ENCODE measurements at regions not wholly inside any gene's neighbourhood (a gene's known extent, or its start where the extent isn't known, plus 50 kb on each side); places are given as distances from the start of the nearest gene placed in this dataset.

DNA sequence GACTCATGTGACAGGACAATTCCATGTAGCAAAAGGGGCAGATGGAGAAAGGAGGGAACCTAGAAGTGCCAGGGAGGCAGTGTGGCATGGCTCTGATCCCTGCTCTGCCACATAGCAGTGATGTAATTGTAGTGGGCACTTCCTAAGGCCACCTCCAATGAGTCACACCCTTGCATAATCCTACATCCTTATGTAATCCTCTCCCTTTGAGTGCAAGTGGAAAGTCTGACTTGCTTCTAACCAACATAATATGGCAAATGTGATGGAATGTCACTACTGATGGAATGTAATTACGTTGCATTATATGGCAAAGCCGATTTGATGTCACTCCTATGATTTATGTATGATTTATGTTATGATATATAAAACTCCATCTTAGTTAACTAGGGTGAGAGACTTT, 72.9 kb upstream of the ATP2C1 start:
- no peak overlapping the region for H3K4me3 Mint-ChIP-seq (ENCODE audit: unreplicated experiment)
- H3K9me3 Mint-ChIP-seq (ENCODE audit: low read depth) = no peaks in the 10 kb centered on the region
- H3K36me3 Mint-ChIP-seq (ENCODE audit: low read depth) = no peaks in the 10 kb centered on the region
- DNase-seq (ENCODE audit: low spot score) = no peak
- peaks cover 29% of the 10 kb centered on the region for H3K27me3 Mint-ChIP-seq (ENCODE audit: low read depth)
- no peaks in the 10 kb centered on the region for H3K4me1 Mint-ChIP-seq (ENCODE audit: low read depth)
- TF ChIP-seq, protein P1, sequence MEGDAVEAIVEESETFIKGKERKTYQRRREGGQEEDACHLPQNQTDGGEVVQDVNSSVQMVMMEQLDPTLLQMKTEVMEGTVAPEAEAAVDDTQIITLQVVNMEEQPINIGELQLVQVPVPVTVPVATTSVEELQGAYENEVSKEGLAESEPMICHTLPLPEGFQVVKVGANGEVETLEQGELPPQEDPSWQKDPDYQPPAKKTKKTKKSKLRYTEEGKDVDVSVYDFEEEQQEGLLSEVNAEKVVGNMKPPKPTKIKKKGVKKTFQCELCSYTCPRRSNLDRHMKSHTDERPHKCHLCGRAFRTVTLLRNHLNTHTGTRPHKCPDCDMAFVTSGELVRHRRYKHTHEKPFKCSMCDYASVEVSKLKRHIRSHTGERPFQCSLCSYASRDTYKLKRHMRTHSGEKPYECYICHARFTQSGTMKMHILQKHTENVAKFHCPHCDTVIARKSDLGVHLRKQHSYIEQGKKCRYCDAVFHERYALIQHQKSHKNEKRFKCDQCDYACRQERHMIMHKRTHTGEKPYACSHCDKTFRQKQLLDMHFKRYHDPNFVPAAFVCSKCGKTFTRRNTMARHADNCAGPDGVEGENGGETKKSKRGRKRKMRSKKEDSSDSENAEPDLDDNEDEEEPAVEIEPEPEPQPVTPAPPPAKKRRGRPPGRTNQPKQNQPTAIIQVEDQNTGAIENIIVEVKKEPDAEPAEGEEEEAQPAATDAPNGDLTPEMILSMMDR (IDR thresholded peaks at IDR 0.05) = no peak
- no peak overlapping the region for H3K27ac Mint-ChIP-seq (ENCODE audit: unreplicated experiment)

DNA sequence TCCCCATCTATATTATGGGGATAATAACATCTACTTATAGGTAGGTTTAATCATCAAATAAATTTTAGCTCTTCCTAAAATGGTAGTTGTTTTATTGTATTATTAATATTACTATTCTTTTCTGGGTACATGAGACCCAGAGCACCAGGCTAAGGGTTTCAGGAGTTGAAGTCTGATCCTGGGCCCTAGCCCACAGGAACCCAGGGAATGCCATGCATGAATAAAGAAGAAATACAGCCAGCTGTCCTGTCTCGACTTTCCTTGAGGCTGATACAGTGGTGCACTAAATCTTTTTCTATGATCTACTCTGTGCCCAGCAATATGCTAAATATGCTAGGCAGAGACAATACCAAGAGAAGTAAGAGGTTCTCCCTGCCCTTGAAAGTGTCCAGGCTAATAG, 72.1 kb upstream of the ATP2C1 start:
- no peak overlapping the region for H3K27ac Mint-ChIP-seq (ENCODE audit: unreplicated experiment)
- peaks cover 29% of the 10 kb centered on the region for H3K27me3 Mint-ChIP-seq (ENCODE audit: low read depth)
- no peaks in the 10 kb centered on the region for H3K9me3 Mint-ChIP-seq (ENCODE audit: low read depth)
- H3K36me3 Mint-ChIP-seq (ENCODE audit: low read depth) = no peaks in the 10 kb centered on the region
- no peak for DNase-seq (ENCODE audit: low spot score)
- H3K4me1 Mint-ChIP-seq (ENCODE audit: low read depth) = no peaks in the 10 kb centered on the region
- H3K4me3 Mint-ChIP-seq (ENCODE audit: unreplicated experiment) = no peak overlapping the region
- TF ChIP-seq, protein P1 (IDR thresholded peaks at IDR 0.05) = no peak

DNA sequence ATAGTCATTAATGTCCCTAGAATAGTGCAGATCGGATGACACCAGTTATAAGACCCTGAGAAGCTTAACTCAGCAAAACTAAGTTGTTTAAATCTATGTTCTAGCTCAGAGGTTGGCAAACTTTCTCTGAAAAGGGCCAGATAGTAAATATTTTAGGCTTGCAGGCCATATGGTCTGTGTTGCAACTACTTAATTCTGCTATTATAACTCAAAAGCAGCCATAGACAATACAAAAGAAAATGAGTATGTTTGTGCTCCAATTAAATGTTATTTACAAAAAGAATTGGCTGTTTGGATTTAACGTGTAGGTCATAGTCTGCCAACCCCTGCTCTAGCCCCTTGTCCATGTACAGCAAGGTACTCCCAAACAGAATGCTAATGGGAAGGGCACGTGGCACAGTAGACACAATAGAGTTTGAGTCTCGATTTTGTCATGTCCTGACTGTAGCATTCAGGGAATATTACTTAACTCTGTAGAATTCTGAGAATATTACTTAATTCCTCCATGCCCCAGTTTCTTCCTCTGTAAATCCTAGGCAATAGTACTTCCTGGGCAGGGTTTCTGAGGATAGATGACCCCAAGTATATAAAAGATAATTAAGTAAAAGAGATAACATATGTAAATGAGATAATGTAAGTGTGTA, 70.5 kb upstream of the ATP2C1 start:
- Mint-ChIP-seq H3K9me3 (ENCODE audit: low read depth) (no peaks in the 10 kb centered on the region), H3K4me3 (ENCODE audit: unreplicated experiment) (no peak overlapping the region), H3K27ac (ENCODE audit: unreplicated experiment) (no peak overlapping the region), H3K36me3 (ENCODE audit: low read depth) (no peaks in the 10 kb centered on the region), H3K4me1 (ENCODE audit: low read depth) (no peaks in the 10 kb centered on the region), H3K27me3 (ENCODE audit: low read depth) (peaks cover 27% of the 10 kb centered on the region)
- DNase-seq (ENCODE audit: low spot score) = no peak
- TF ChIP-seq, protein P1 (IDR thresholded peaks at IDR 0.05) = no peak

DNA sequence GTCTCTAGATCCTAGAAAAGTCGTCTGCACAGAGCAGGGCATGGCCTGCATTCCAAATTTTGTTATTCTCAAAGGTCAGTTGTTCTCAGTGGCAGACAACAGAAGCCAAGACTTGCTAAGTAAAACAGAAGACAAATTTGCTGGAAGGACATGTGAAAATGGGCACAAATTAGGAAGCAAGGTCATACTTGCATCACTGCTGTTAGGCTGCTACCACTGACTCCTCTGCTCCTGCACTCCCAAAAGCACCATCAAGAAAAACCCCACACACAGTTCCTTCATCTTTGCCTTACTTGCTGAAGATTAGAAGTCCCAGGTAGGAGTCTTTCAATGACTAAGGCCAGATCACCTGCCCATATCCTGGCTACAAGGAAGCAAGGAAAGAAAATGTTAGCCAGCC, 69.9 kb upstream of the ATP2C1 start:
- TF ChIP-seq, protein P1 (IDR thresholded peaks at IDR 0.05) = no peak
- no peaks in the 10 kb centered on the region for H3K4me1 Mint-ChIP-seq (ENCODE audit: low read depth)
- no peaks in the 10 kb centered on the region for H3K9me3 Mint-ChIP-seq (ENCODE audit: low read depth)
- H3K27ac Mint-ChIP-seq (ENCODE audit: unreplicated experiment) = no peak overlapping the region
- H3K4me3 Mint-ChIP-seq (ENCODE audit: unreplicated experiment) = no peak overlapping the region
- H3K36me3 Mint-ChIP-seq (ENCODE audit: low read depth) = no peaks in the 10 kb centered on the region
- H3K27me3 Mint-ChIP-seq (ENCODE audit: low read depth) = peaks cover 26% of the 10 kb centered on the region
- DNase-seq (ENCODE audit: low spot score) = no peak

DNA sequence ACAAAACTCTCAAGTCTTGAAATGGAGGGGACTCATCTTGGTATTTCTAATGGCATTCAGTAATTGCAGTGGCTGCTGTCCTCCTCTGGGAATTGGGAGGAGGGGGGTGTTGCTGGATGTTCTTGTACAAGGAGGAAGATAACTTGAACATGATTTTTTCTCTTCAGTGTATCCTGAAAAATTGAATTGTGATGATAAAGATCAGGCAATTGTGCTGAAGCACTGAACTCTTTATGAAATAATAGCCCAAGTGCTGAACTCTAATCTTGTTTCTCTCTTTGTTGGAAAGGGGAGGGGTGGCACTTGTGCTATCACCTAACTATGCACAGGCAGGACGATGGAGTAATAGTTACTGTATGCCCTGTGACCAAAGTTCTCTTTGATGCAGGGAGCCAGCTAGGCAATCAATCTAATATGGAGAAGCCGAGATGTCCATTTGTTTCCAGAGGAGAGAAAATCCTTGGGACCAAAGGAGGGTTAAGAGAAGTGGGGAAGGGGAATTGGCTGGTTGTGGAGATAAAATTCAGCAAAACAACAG, 68.1 kb upstream of the ATP2C1 start:
- Mint-ChIP-seq H3K36me3 (ENCODE audit: low read depth) (no peaks in the 10 kb centered on the region), H3K9me3 (ENCODE audit: low read depth) (no peaks in the 10 kb centered on the region), H3K27me3 (ENCODE audit: low read depth) (peaks cover 16% of the 10 kb centered on the region), H3K4me1 (ENCODE audit: low read depth) (no peaks in the 10 kb centered on the region), H3K4me3 (ENCODE audit: unreplicated experiment) (no peak overlapping the region), H3K27ac (ENCODE audit: unreplicated experiment) (no peak overlapping the region)
- TF ChIP-seq, protein P1 (IDR thresholded peaks at IDR 0.05) = no peak
- no peak for DNase-seq (ENCODE audit: low spot score)

All from chondrocyte (in vitro differentiated cells).